Mucosa of descending colon (tissue), 3 donors: ENCODE measurements at regions not wholly inside any gene's neighbourhood (a gene's known extent, or its start where the extent isn't known, plus 50 kb on each side); places are given as distances from the start of the nearest gene placed in this dataset.

Experiments
- ATAC-seq: fragments of 200-7000 bp; cut with Tn5 transposase; one replicate; pipeline ENCODE4 v1.9.1; 2020; ENCODE audit warnings: mild to moderate bottlenecking, moderate library complexity
- DNase-seq, 3 donors: peaks; one replicate each; pipeline ENCODE4 v3.0.0-alpha.2; 2020
- H3K36me3 ChIP-seq: fragments of 200-600 bp; one replicate; pipeline ENCODE4 v1.8.0; 2021; ENCODE audit warnings: low read depth, mild to moderate bottlenecking
- H3K4me1 ChIP-seq: fragments of 200-600 bp; one replicate; pipeline ENCODE4 v1.8.0; 2021; ENCODE audit warnings: low read depth, mild to moderate bottlenecking
- H3K4me3 ChIP-seq: fragments of 200-600 bp; one replicate; pipeline ENCODE4 v1.8.0; 2021; ENCODE audit warnings: mild to moderate bottlenecking
- H3K9me3 ChIP-seq: fragments of 200-600 bp; one replicate; pipeline ENCODE4 v1.8.0; 2021; ENCODE audit warnings: mild to moderate bottlenecking
- intact Hi-C, 2 donors: fragments of 100-400 bp; cut with DNase I in 1 of 2; cut with micrococcal nuclease in 1 of 2; formaldehyde crosslinking; loops; one replicate each; pipeline versions ENCODE4 v1.11.0 to v1.11.1; 2022; cut with DNase I, micrococcal nuclease
- TF ChIP-seq, protein P1 (sequence below): fragments of 200-600 bp; IDR thresholded peaks from one replicate; pipeline ENCODE4 v1.8.0; 2022; ENCODE audit warnings: antibody characterized with exemption, mild to moderate bottlenecking
- donor health status: DM: no; HTN: no; CAD: no; lungs with moderate emphysema.
- donor health status: DM: no; HTN: no; CAD: no.
- donor health status: DM: no; HTN: yes; CAD: no.

DNA sequence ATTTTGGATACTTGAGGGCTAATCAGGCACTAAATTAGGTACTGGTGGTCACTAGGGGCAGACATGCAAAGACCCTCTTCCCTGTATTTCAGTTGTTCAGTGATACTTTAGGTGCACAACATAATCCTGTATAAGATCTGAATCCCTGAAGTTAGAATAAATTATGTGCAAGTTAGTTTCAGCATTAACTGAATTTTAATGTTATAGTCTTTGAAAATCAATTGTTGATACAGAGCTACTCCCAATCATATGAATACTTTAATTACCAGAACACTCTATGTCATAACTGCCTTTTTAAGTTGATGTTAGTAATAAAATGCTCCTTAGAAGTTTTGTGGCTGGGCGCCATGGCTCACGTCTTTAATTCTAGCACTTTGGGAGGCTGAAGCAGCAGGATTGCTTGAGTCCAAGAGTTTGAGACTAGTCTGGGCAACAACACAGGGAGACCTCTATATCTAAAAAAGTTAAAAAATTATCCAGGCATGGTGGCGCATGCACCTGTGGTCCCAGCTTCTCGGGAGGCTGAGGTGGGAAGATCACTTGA lies 87.1 kb upstream of the SKAP2 start:
- no peaks in the 10 kb centered on the region for H3K9me3 ChIP-seq
- TF ChIP-seq, protein P1, sequence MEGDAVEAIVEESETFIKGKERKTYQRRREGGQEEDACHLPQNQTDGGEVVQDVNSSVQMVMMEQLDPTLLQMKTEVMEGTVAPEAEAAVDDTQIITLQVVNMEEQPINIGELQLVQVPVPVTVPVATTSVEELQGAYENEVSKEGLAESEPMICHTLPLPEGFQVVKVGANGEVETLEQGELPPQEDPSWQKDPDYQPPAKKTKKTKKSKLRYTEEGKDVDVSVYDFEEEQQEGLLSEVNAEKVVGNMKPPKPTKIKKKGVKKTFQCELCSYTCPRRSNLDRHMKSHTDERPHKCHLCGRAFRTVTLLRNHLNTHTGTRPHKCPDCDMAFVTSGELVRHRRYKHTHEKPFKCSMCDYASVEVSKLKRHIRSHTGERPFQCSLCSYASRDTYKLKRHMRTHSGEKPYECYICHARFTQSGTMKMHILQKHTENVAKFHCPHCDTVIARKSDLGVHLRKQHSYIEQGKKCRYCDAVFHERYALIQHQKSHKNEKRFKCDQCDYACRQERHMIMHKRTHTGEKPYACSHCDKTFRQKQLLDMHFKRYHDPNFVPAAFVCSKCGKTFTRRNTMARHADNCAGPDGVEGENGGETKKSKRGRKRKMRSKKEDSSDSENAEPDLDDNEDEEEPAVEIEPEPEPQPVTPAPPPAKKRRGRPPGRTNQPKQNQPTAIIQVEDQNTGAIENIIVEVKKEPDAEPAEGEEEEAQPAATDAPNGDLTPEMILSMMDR = no peak
- no peaks in the 10 kb centered on the region for H3K4me1 ChIP-seq
- ATAC-seq = no peak
- no peaks in the 10 kb centered on the region for H3K36me3 ChIP-seq
- DNase-seq = no peak
- intact Hi-C loops = no loop called here
- no peak overlapping the region for H3K4me3 ChIP-seq

DNA sequence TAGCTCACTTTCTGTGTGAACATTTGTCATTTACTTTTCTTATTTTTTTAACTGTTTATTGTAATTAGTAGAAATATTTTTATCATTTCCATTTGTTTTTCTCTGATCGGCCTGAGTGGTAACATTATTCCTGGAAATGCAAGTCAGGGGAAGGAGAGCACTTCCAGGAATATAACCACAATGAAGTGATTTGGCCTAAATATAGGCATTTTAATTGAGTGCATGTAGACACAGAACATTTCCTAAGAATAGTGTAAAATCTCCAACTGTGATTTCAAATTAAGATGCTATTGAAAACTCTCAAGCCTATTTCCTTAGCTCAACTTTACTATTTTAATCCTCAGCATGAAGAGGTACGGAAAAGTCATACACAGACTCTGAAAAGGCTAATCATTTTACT lies 86.5 kb upstream of the SKAP2 start:
- ATAC-seq (no peak), DNase-seq (no peak)
- Histone ChIP-seq H3K4me3 (no peak overlapping the region), H3K4me1 (no peaks in the 10 kb centered on the region), H3K36me3 (no peaks in the 10 kb centered on the region), H3K9me3 (no peaks in the 10 kb centered on the region)
- TF ChIP-seq, protein P1 = no peak
- intact Hi-C loops = no loop called here

DNA sequence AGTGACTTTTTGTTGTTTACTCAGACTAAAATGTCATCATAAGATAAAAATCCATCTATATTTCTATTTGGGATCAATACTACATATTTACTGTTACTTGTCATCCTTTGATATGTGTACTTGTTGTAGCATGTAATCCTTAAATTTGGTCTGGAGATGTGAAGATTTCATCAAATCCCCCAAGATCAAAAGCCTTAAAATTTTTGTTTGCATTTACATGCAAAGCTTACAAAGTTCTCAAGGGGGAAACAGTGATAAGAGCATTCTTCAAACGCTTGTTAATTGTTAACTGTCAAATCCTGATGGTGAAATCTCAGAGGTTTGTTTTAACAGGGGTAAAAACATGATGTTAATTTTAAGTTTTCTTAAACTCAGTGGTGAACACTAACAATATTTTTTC lies 84.9 kb upstream of the SKAP2 start:
- ATAC-seq (no peak), DNase-seq (no peak)
- Histone ChIP-seq H3K4me3 (no peak overlapping the region), H3K36me3 (no peaks in the 10 kb centered on the region), H3K4me1 (no peaks in the 10 kb centered on the region), H3K9me3 (no peaks in the 10 kb centered on the region)
- intact Hi-C loops = no loop called here
- TF ChIP-seq, protein P1 = no peak

DNA sequence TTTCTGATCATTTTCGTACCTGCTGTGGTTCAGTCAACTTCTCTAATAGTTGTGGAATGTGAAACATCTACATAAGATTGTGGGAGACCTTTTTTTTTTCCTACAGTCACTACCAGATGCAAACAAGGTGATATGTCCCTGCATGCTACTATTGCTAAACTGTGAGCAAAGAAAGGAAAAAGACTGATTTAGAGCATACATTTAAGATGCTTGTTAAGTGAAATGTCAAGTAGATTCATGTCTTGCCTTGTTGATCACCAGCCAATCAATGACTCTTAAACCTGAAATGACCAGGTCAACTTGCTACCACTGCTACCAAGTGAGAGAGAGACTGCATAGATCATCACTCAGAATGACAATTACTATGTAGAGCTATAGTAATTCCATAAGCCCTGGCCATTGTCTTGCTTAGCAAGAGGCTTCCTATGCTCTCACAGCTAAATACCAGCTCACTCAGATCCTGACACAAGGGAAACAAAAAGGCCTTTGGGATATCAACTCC lies 84.3 kb upstream of the SKAP2 start:
- intact Hi-C loops = no loop called here
- TF ChIP-seq, protein P1 = no peak
- DNase-seq (no peak), ATAC-seq (no peak)
- Histone ChIP-seq H3K36me3 (no peaks in the 10 kb centered on the region), H3K4me3 (no peak overlapping the region), H3K9me3 (no peaks in the 10 kb centered on the region), H3K4me1 (no peaks in the 10 kb centered on the region)

DNA sequence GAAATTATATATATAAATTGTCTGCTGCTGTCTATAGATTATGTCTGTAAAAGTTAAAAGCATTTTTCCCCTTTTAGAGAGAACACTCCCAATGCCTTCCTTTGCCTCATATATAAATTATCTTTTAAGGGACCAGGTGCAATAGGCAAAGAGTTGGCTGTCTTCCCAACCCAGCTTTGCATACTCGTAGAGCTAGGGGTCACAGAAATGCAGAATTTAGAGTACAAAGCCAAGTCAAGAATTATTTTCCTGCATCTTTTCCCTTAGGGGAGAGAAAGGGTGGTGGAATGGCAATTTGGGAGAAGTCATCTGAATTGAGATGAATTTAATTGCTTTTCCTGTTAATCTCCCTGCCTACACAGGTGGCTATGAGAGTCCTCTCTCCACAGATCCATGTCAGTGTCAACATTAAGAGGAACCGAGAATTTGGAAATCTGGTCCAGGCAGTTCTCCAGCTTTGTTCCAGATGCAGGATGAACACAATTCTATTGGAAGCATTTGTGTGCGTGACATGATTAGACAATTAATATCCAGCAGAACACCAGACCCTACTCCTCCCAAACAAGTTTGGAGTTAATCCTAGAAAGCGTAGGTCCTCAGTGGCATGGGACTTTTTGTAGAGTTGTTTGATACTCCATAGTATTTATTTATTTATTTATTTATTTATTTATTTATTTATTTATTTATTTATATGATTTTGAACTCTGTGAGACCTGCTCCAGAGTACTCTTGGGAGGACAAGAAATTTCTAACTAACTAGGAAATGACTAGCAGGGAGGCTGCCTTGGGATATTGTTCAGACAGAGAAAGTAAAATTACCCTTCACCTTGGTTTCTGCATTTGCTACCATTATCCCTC lies 80.3 kb upstream of the SKAP2 start:
- H3K4me3 ChIP-seq = no peak overlapping the region
- H3K4me1 ChIP-seq = no peaks in the 10 kb centered on the region
- TF ChIP-seq, protein P1 = no peak
- no peaks in the 10 kb centered on the region for H3K36me3 ChIP-seq
- DNase-seq (no peak), ATAC-seq (no peak)
- H3K9me3 ChIP-seq = no peaks in the 10 kb centered on the region
- intact Hi-C loops = no loop called here
